Motor neuron (in vitro differentiated cells): ENCODE measurements at regions not wholly inside any gene's neighbourhood (a gene's known extent, or its start where the extent isn't known, plus 50 kb on each side); places are given as distances from the start of the nearest gene placed in this dataset.

Experiments used
- ATAC-seq, 8 experiments: fragments of 200-7000 bp; cut with Tn5 transposase; replicated peaks in 6 of 8; 2 replicates each; pipeline ENCODE4 v1.8.0; 2021; ENCODE audit warnings: mild to moderate bottlenecking in 8 of 8, moderate library complexity in 8 of 8
- H3K27ac ChIP-seq, 2 donors: fragments of 250-450 bp; sonication (Bioruptor Pico); 2 replicates each; pipeline ENCODE4 v1.9.0; 2021; ENCODE audit warnings: antibody characterized with exemption in 2 of 2, mild to moderate bottlenecking in 2 of 2, moderate library complexity in 1 of 2
- H3K4me1 ChIP-seq, 2 donors: fragments of 250-450 bp; sonication (Bioruptor Pico); replicated peaks in 1 of 2; 2 replicates each; pipeline ENCODE4 v1.6.1; 2021; ENCODE audit warnings: antibody characterized with exemption in 2 of 2, mild to moderate bottlenecking in 2 of 2, moderate library complexity in 1 of 2
- H3K4me3 ChIP-seq, 5 donors: fragments of 250-450 bp; sonication (Bioruptor Pico); 2 replicates each; pipeline ENCODE4 v1.9.0; 2021; ENCODE audit warnings: antibody characterized with exemption in 5 of 5, mild to moderate bottlenecking in 5 of 5, moderate library complexity in 4 of 5
- WGBS, 10 experiments: fragments of 450-650 bp; shearing (Covaris generic); methylation state at CpG; one replicate each; pipeline ENCODE4 v1.0.0; 2022; 5-methylcytosine and 5-hydroxymethylcytosine counted together
- in situ Hi-C, 9 experiments: fragments of 400-800 bp; cut with MboI; loops; one replicate each; pipeline ENCODE4 v1.15.0; 2021; ENCODE audit warnings: low sequenced_read_pairs in 9 of 9, low pct_unique_long_range_greater_than_20kb in 2 of 9; ENCODE audit not compliant: unreplicated experiment in 9 of 9

DNA sequence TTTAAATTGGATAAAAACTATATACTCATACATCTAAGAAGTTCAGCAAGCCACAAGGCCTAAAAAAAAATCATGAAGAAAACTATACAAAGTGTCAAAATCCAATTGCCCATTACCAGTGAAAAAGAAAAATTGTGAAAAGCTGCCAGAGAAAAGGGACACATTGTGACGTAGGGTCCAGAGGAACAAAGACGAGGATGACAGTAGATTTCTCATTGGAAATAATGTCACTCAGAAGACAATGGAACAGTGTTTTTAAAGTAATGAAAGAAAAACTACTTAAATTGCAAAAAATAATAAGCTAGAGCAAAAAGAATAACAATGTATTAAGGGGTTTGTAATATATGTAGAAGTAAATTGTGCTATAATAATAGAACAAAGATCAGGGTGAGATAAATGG lies 195.2 kb downstream of the EFNB2 start:
- H3K4me1 ChIP-seq = no peaks in the 10 kb centered on the region
- no peak overlapping the region for H3K4me3 ChIP-seq
- no peak for ATAC-seq
- in situ Hi-C loops = no loop called here
- H3K27ac ChIP-seq = no peak overlapping the region
- 6 to 100% (median 79%) methylated on average over 2 of the region's 2 CpGs; no CpG with 5 or more reads in 2 of the 10 experiments for WGBS, 10 experiments

- in situ Hi-C loops = no loop called here
- H3K4me3 ChIP-seq = no peak overlapping the region
- no peak overlapping the region for H3K27ac ChIP-seq
- 17 to 100% (median 73%) methylated on average over 1 to 7 of the region's 7 CpGs; no CpG with 5 or more reads in 1 of the 10 experiments for WGBS, 10 experiments
- peak in 3 of 8 experiments; percentile 21 to 95 (median 85) for ATAC-seq
- peaks cover 0 to 6% of the 10 kb centered on the region in 2 donors for H3K4me1 ChIP-seq
Measured at GRCh38 chr13:106337096-106337850, 198.2 kb downstream of the EFNB2 start.

DNA sequence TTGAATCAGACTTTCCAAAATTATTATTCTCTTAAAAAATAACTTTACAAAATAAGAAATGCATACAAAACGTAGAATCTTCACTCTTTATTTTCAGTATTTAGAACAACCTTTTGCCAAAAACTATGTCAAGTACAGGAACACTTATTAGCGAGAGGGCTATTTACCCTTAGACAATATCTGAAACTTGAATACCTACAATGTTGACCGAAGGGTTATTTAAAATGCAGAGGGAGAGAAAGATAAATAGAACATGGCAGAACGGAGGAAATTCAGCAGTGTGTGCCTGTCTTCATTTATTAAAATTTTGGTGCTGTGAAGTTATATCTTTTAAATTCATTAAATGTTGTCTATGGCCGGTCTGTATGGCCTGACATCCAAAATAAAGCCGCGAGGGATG lies 198.8 kb downstream of the EFNB2 start:
- ATAC-seq = peak in 1 of 8 experiments; percentile 83
- no peak overlapping the region for H3K27ac ChIP-seq
- in situ Hi-C loops = no loop called here
- 52 to 96% (median 85%) methylated on average over 4 to 7 of the region's 7 CpGs for WGBS, 10 experiments
- peaks cover 0 to 9% of the 10 kb centered on the region in 2 donors for H3K4me1 ChIP-seq
- no peak overlapping the region for H3K4me3 ChIP-seq

DNA sequence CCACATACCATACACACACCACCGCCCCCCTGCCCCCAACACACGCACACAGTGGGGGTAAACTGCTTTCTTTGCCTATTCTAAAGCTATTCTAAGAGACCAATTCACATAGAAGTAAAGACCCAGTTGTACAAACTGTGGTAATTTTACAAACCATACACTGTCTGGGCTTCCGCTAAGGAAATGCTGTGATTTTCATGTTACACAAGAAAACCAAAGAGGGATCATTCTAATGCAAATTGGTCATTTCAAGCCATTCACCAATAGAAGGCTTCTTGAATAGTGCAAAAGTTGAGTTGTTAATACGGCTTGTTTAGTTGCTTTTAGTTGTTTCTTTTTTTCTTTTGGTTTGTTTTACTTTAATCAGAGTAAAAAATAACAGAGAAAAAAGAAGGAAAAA lies 202.8 kb downstream of the EFNB2 start:
- 26 to 88% (median 55%) methylated on average over 1 to 4 of the region's 4 CpGs for WGBS, 10 experiments
- H3K27ac ChIP-seq = peak overlapping the region in 1 of 2 donors; percentile 50
- peak in 5 of 8 experiments; percentile 33 to 61 (median 44) for ATAC-seq
- no peak overlapping the region for H3K4me3 ChIP-seq
- peaks cover 0 to 9% of the 10 kb centered on the region in 2 donors for H3K4me1 ChIP-seq
- in situ Hi-C loops = no loop called here

DNA sequence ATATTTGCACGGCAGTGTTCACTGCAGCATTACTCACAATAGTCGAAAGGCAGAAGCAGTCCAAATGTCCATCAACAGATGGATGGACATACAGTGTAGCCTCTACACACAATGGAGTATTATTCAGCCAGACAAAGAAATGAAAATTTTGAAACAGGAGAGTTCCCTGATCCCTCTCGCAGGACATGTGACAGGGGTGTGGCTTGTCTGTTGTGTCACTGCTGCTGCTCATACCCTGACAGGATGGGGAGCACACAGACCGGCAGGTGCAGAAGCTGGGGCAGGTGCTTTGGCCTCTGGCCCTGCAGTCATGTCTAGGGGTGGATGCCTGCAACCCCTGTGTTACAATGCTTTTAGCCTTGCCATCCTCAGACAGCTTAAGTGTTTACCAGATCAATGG lies 204.3 kb downstream of the EFNB2 start:
- Histone ChIP-seq H3K4me3 (no peak overlapping the region), H3K4me1 (peaks cover 0 to 9% of the 10 kb centered on the region in 2 donors), H3K27ac (no peak overlapping the region)
- 67 to 100% (median 100%) methylated on average over 1 to 3 of the region's 4 CpGs; no CpG with 5 or more reads in 5 of the 10 experiments for WGBS, 10 experiments
- peak in 2 of 8 experiments; percentile 36 to 40 for ATAC-seq
- in situ Hi-C loops = no loop called here

GRCh38 chr13:106329941-106330340 lies 205.5 kb downstream of the EFNB2 start:
- H3K4me1 ChIP-seq = peaks cover 0 to 9% of the 10 kb centered on the region in 2 donors
- ATAC-seq = no peak
- H3K4me3 ChIP-seq = no peak overlapping the region
- in situ Hi-C loops = no loop called here
- H3K27ac ChIP-seq = no peak overlapping the region
- 27 to 100% (median 87%) methylated on average over 2 to 5 of the region's 5 CpGs; no CpG with 5 or more reads in 1 of the 10 experiments for WGBS, 10 experiments

- no peak overlapping the region for H3K27ac ChIP-seq
- 40 to 100% (median 96%) methylated on average over 1 to 4 of the region's 4 CpGs for WGBS, 10 experiments
- no peak overlapping the region for H3K4me3 ChIP-seq
- no peak for ATAC-seq
- in situ Hi-C loops = no loop called here
- H3K4me1 ChIP-seq = peaks cover 0 to 5% of the 10 kb centered on the region in 2 donors
Measured at GRCh38 chr13:106326751-106327150, 208.7 kb downstream of the EFNB2 start.

GRCh38 chr13:106324444-106324843 lies 211.0 kb downstream of the EFNB2 start:
- Histone ChIP-seq H3K27ac (no peak overlapping the region), H3K4me3 (no peak overlapping the region), H3K4me1 (peaks cover 0 to 5% of the 10 kb centered on the region in 2 donors)
- in situ Hi-C loops = no loop called here
- 27 to 80% (median 55%) methylated on average over 1 to 5 of the region's 5 CpGs; no CpG with 5 or more reads in 3 of the 10 experiments for WGBS, 10 experiments
- ATAC-seq = peak in 5 of 8 experiments; percentile 82 to 95 (median 88)

GRCh38 chr13:106322628-106323027 lies 212.8 kb downstream of the EFNB2 start:
- ATAC-seq = no peak
- Histone ChIP-seq H3K4me1 (peaks cover 0 to 5% of the 10 kb centered on the region in 2 donors), H3K4me3 (no peak overlapping the region), H3K27ac (no peak overlapping the region)
- in situ Hi-C loops = no loop called here

- 0 to 71% (median 42%) methylated on average over 1 to 4 of the region's 4 CpGs; no CpG with 5 or more reads in 1 of the 10 experiments for WGBS, 10 experiments
- H3K4me1 ChIP-seq = peaks cover 0 to 2% of the 10 kb centered on the region in 2 donors
- peak in 6 of 8 experiments; percentile 55 to 98 (median 87) for ATAC-seq
- in situ Hi-C loops = no loop called here
- H3K4me3 ChIP-seq = no peak overlapping the region
- H3K27ac ChIP-seq = no peak overlapping the region
Measured at GRCh38 chr13:106318941-106319411, 216.5 kb downstream of the EFNB2 start.

- 67 to 100% (median 83%) methylated on average over 1 to 5 of the region's 5 CpGs; no CpG with 5 or more reads in 4 of the 10 experiments for WGBS, 10 experiments
- in situ Hi-C loops = no loop called here
- Histone ChIP-seq H3K4me1 (no peaks in the 10 kb centered on the region), H3K4me3 (no peak overlapping the region), H3K27ac (no peak overlapping the region)
- ATAC-seq = no peak
Measured at GRCh38 chr13:106314417-106314816, 221.0 kb downstream of the EFNB2 start.

- H3K27ac ChIP-seq = no peak overlapping the region
- in situ Hi-C loops = no loop called here
- no peak overlapping the region for H3K4me3 ChIP-seq
- ATAC-seq = no peak
- no peaks in the 10 kb centered on the region for H3K4me1 ChIP-seq
- 59 to 100% (median 83%) methylated on average over 1 to 9 of the region's 9 CpGs; no CpG with 5 or more reads in 4 of the 10 experiments for WGBS, 10 experiments
Measured at GRCh38 chr13:106311004-106311403, 224.5 kb downstream of the EFNB2 start.

GRCh38 chr13:106310291-106310865 lies 225.1 kb downstream of the EFNB2 start:
- 0 to 100% (median 100%) methylated on average over 1 of the region's 1 CpG; no CpG with 5 or more reads in 1 of the 10 experiments for WGBS, 10 experiments

More at GRCh38 chr13:106310291-106310865, 225.1 kb downstream of the EFNB2 start:
- in situ Hi-C loops = no loop called here
- no peak overlapping the region for H3K27ac ChIP-seq
- no peak for ATAC-seq
- H3K4me1 ChIP-seq = no peaks in the 10 kb centered on the region
- no peak overlapping the region for H3K4me3 ChIP-seq
